Amygdala (tissue), 56 donors: ENCODE measurements at regions not wholly inside any gene's neighbourhood (a gene's known extent, or its start where the extent isn't known, plus 50 kb on each side); places are given as distances from the start of the nearest gene placed in this dataset.

Experiments
- DNase-seq, 56 donors: peaks; one replicate each; lab custom pipeline; 2025; lab: John Stamatoyannopoulos, UW

DNA sequence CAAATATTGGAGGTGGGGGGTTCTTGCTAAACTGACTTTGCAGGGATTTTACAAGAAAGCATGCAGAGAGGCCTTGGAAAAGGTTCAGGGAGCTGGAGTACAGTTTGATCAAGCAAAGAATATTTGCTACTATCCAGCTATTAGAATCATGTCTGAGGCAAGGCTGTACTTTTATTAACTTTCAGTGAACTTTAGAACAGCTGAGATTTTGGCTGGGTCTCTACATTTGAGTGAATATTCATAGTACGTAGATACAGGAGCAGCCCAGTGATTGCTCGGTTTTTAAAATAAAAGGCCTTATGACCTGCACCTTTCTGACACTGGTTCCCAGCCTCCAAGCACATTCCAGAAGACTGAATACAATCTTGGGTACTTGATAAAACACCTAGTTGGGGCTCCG, 496.8 kb upstream of the AKR1E2 start:
- no peak for DNase-seq

DNA sequence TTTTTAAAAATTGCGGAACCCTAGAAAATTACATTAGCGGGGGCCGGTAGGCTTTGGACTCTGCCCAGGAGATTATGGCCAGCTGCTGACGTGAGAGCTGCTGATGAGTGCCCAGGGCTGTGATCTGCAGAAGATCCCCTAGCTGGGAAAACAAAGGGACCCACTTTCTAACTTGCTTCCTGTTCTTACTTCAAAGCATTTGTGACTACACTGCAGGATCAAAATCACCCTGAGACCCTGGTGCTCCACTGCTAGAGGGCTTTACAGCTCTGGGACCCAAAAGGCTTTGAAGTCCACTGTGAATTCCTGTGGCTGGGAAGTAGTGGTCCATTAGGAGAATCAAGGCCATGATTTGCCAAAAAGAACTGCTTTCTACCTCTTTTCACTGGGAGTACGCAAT, 499.4 kb upstream of the AKR1E2 start:
- no peak for DNase-seq

- DNase-seq: no peak
Measured at GRCh38 chr10:4319870-4320367, 506.1 kb upstream of the AKR1E2 start.

- peak in 19 of 56 donors; percentile 1 to 49 (median 18) for DNase-seq
Measured at GRCh38 chr10:4316161-4316810, 509.7 kb upstream of the AKR1E2 start.

DNA sequence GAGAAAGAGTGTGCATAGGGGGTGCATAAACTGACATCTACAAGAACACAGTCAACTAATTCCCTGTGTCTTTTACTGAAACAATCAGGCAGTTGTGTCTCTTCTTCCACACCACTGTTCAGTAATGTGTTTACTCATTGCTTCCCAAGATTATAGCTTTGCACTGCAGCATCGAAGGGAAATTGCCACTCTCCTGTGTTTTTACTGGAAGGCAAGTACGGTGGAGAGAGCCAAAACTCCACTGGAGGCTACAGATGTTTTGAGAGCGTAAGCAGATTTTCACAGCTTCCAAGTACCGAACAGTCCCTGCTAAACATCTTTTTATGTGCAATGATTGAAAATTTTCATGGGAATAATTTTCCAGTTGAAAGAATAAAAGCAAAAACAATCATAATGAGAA, 510.5 kb upstream of the AKR1E2 start:
- no peak for DNase-seq

DNA sequence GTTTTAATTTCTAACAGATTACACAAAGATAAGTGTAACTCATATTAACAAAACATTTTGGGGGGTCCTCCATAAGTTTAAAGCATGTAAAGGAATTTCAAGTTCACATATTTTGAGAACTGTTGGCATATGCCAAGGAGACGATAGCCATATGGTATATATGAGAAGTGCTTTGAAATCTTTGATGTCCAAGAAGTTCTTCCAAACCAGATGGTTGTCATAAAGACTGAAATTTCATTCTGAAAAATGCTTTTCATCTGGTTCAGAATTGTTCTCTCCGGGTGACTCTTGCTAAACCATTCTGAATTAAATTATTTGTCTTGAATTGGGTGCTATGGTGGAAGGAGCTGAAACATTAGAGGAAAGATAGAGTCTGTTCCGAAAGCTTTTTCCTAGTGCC, 513.0 kb upstream of the AKR1E2 start:
- DNase-seq: no peak

DNA sequence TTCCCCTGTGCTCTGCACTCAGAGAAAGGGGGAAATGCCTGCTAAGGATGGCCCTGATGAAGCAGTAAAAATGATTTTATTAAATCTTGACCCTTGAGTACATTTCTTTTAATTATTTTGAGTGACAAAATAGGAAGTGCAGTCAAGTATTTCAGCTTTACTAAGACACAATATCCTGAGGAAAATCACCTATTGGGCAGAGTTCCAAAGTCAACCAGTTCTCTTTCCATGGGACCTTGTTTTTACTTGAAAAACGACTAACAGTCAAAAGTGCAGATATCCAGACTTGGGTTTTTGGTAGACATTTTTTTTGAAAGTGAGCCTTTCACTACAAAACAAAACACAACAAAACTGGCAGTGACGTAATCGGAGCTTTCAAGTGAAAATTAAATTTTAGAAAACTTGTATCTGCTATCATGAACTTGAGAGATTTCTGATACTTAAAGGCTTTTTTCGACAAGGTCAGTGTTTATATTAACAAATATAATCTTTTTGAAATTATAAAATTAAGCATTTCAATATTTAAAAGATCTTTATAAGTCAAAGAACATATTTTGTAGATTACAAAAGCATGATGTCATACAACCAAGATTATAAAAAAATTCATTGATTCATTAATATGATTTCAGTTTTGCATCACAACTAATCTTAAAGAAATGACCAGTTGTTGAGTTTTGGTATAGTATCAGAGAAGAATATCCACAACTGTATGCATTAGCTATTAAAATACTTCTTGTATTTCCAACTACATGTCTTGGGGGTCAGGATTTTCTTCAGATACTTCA, 513.8 kb upstream of the AKR1E2 start:
- no peak for DNase-seq

DNA sequence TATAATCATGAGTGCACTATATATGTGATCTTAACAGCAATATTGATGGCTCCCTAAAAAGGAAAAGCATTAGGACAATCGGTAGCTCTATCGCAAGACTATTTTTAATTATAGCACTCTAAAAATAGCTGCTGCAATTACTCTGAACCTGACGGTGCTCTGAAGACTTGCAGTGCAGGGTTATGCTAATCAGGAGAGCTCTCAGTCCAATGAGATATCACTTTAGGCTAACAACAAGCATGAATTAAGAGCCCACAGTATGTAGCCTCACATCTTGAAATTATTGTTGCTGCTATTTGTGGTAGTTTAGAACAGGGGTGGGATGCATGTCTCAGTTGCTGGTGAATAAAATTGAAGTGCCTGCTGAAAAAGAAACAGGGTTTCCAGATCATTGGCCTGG, 515.8 kb upstream of the AKR1E2 start:
- no peak for DNase-seq

DNA sequence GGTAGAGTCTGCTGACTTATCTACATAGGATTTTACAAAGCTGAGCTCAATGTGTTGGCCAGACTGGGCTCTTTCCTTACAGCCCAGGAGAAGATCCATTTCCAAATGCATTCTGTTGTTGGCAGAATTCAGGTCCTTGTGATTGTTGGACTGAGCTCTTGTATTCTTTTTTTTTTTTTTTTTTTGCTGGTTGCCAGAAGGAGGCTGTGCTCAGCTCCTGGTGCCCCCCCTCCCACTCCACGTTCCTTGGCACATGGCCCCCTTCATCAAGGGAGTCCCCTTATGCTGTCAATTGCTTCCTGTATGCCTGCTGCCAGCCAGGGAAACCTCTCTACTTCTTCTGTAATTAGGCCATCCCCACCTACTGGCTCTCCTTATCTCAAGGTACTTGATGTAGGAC, 518.1 kb upstream of the AKR1E2 start:
- no peak for DNase-seq

DNA sequence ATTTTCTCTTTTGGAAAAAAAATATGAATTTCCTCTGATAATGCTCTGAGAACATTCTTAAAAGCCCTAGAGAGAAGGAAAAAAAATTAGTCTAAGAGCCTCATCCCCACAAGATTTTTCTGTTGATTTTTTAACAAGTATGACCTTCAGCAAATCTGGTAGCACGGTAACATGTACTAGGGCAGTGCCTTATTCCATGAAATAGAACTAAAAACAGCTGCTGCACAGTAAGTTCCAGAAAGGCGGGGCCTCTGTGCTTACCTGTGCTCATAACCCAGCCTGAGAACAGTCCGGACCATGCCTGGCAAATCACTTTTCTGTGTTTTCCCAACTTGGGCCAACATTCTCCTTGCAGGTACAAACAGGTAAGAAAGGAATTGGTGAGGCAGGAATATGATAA, 519.1 kb upstream of the AKR1E2 start:
- DNase-seq: no peak

GRCh38 chr10:4303045-4303444, 518.0 kb upstream of the KLF6 start:
- no peak for DNase-seq

DNA sequence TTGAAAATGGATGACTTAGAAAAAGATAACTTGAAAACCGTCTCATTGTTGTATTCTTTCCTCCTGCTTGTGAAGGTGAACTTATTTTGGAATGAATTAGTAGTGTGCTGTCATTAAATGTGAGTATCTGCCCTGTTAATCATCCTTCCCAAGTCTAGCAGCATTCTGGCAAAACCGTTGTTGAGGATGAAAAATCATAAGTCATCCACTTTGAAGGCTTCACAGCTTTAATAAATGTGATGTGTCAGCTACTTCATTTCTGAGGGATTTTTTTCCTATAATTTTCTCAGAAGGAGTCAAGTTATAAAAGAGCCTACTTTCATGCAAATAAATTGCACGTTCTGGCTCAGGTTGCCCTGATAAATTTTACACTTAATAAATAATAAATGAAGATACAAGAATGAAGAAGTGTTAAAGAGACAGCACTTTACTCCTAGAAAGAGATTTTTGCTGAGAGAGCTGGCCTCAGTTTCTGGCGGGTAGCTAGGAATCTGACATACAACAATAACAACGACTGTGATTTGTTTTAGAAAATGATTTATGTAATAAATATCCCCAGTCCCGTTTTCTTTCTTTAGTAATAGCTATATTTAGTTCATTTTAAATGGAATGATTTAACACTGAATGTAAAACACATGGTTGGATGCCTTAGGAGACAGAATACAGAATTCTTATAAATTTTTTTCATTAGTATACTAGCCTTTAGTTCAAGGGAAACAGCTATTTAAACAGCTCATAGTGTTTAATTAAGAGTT, 516.5 kb upstream of the KLF6 start:
- DNase-seq: no peak

- DNase-seq: no peak
Measured at GRCh38 chr10:4296161-4296560, 511.2 kb upstream of the KLF6 start.

- no peak for DNase-seq
Measured at GRCh38 chr10:4294996-4295792, 510.2 kb upstream of the KLF6 start.

GRCh38 chr10:4294271-4294670, 509.3 kb upstream of the KLF6 start:
- DNase-seq: no peak

- DNase-seq: no peak
Measured at GRCh38 chr10:4291990-4292389, 507.0 kb upstream of the KLF6 start.

DNA sequence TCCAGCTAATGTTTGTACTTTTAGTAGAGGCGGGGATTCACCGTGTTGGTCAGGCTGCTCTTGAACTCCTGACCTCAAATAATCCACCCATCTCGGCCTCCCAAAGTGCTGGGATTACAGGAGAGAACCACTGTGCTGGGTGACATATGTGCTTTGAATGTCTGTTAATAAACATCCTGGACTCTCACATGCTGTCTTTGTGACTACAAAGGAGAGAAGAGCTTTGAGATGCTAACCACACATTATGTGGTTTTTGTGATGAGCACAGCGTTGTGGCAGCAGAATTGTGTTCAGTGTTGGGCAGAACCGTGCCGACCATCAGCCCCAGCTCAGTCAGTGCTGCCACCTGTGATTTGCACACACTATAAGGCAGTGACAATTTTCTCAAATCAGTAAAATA, 500.1 kb upstream of the KLF6 start:
- DNase-seq: no peak

DNA sequence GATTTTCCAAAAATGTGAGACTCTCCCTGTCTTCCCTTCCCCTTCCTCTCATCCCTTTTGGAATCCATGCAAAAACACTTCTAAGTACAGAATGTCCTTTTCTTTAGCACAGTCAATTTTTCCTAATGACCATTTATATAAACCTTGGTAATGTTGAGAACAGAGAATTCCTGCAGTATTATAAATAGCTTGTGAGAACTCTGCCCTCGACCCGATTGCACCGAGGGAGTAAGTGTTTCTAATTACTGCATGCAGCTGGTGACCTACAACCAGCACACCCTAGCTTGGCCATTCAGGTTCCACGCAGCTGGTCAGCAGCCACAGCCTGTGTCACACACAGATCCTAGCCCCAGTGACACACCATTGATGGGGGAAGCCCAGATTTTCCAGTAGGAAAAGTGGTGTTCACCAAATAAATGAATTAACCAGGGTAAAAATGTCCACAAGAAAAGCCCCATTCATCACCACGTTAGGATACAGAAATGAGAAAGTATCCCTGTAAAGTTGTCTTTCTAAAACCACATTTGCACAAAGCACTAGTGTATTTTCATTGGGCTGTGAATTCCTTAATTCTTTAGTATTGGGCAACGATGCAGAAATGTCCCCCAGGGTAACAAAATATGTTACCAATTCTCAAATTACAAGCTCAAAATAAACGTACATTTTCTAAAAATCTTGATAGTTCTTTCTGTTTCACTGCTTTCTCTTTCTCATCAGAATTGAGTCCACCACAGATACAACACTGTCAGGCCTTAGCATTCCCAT, 499.0 kb upstream of the KLF6 start:
- no peak for DNase-seq

DNA sequence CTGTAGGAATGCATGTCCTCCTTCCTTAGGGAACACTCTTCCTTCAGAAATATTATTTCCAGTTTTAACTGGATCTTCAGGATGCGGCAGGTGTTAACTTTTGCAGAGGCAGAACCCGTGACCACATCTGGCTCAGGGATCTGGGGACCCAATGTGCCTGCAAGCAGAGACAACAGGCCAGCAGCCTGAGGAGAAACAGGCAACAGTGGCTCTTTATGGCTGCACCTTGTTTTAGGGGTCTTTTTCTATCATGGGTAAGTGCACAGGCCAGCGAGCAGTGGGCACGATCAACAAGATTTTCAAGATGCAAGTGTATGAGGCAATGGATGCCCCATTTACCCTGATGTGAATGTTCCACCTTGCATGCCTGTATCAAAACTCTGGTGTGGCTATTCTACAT, 497.5 kb upstream of the KLF6 start:
- no peak for DNase-seq
